ENCODE measurements at regions not wholly inside any gene's neighbourhood (a gene's known extent, or its start where the extent isn't known, plus 50 kb on each side); places are given as distances from the start of the nearest gene placed in this dataset.
A peak's percentile ranks its signal among the peaks of the same experiment; 100 is the strongest.

DNA sequence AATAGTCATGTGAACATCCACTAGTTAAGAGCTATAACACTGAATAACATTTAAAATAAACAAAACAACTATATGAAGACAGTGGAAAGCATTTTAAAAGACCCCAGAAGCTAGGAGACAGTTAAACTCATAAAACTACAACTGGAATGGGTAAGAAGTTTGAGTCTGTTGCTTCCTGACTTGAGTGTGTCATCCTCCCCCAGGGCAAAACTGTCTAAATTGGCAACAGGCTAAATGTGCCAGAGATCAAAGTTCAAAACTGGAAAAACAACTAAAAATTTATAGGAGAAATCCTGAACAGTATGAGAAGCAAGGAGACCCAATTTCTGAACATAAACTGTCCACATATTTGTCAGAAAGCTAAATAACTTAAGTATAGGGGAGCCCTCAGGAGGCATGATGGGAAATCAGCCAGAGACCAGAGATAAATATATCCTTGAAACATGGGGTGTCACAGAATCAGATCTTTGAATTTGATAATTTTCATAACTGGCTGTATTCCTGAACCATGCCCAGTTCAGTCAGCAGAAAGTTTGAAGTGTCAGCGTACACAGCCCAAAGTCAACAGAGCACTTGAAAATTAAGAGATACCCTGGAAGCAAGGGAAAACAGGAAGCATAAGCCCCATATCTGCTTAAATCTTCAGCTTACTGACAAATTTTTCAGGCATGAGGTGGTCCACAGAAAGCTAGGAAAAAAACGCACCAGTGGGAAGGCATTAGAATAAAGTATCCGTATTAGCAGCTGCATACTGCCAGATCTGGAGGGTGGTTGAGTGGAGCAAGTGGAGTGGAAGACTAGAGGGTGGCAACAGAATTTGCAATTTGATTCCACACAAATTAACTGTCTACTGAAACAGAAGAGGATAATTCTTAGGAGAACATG is 516.1 kb upstream of the MAN1A1 start:
- ATAC-seq = no peak

DNA sequence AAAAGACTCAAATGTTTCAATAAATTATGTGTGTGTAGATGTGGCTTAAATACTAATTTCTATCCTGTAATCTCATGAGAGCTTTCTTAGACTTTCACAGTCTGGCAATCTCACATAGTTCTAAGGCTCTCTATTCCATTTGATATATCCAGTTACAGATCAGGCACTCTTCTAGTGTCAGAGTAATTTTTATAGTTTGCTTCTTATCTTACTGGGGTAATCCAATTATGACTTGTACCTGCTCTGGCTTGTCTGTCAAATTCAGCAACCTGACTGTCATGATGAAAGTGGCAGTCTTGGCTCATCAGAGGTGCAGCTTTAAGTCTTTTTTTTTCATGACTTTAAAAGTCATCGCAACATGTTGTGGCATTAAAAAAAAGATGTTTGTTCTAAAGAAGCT is 513.2 kb upstream of the MAN1A1 start:
- no peak for ATAC-seq

DNA sequence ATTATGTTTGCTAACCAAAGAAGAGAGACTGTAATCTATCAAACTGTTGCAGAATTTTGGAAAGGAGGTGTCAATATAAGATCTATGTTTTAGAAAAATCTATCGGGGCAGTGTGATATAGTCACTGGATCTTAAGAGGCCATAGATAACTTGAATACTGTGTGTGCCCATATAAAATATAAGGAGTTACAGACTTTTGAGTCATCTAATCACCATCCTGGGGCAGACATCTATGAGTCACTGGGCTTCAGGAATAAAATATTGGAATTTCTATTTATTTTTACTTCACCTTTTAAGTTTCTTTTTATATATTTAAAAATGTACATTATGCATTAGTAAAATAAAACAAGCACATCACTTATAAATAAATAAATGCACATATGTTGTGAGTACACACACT is 509.3 kb upstream of the MAN1A1 start:
- no peak for ATAC-seq

DNA sequence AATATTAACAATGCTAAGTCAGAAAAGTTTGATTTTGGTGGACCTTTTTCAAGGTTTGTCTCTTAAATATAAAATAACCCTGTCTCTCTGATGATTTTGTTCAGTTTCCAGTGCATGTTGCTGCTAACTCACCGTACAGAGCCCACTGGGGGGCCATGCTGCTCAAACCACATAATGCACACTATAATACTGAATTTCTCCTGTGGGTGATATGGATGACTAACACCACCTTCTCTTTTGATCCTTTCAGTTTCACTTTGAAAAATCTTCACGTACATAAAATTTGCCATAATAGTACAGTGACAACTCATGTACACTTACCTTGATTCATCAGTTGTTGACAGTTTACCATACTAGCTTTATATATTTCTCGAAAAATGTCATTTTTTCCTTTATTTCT is 506.6 kb upstream of the MAN1A1 start:
- peak; percentile 53 for ATAC-seq

DNA sequence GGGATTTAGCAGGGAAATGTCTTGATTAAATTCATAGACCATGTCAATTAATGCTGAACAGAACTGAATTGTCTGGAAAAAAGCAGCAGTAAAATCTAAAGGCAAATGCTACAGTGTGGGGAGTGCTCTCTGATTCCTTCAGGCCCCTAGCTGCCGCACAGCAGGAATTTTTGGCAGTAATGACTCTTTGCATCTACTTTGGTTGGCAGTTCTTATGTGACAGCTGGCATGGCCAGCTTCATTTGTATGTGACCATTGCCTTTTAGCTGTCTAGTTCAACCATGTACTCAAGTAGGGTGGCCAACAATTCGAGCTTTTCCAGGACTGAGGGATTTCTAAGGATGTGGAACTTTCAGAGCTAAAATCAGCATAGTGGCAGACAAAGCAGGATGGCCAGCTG is 499.1 kb upstream of the MAN1A1 start:
- no peak for ATAC-seq

DNA sequence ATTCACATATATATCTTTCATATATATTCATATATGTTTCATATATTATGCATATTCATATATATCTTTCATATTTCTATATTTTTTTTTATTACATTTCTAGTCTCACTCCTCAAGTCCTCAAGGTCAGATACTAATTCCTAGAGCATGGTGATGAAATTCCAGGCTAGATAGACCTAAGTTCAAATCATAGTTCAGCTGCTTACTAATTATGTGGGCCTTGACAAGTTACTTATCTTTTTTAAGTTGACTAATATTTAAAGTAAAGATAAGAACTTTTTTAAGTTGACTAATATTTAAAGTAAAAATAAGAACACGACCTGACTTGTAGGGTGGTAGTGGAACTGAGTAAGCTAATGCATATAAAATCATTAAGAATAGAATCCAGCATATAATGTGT is 495.6 kb upstream of the MAN1A1 start:
- no peak for ATAC-seq

DNA sequence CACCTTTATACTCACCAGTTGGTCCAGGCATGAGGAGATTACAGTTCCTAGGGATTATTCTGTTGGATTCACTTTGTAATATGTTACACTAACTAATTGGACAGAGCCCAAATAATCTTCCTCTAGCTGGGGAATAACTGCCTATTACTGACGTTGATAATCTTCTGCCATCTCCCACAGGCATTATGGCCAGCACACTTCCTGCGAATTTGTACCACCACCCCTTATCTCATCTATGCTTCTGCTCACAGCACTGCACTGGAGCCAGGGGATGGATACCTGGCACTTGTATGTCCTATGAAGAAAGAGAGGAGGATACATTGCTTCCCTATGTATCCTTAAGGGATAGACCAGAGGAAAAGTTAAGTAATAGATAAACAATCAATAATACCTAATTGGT is 494.8 kb upstream of the MAN1A1 start:
- ATAC-seq = no peak

DNA sequence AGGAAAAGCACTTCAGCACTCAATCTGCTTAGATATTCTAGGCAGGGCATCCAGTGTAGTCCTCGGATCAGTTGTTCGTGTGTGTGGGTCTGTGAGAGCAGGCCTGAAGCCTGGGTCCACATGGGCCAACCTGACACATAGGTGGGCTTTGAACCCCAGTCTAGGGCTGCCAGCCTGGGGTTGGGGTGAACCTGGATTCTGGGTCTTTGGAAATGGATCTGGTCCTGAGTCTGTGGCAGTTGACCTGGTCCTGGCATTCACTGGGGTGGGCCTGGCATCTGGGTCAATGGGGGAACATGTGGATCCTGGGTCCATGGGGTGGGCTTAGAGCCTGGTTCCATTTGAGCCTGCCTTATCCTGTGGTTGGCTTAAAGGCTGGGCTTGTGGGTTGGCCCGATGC is 492.6 kb upstream of the MAN1A1 start:
- ATAC-seq = no peak

DNA sequence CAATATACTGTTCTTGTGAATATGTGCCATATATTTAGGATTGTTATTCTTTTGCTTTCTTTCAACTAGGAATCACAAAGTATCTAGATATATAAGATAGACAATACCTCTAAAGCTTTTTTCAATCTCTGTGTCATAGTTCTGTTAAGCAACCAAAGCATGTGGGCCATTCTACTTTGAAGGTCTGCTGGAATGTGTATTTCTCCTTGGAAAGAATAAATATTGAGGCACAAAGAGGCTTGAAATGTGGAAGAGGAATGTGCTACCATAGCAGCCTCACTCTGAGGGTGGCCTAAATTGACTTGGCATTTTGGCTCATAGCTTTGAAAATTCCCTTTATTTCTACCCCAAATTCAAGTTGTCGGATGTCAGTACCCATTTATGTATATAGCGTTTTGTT is 488.5 kb upstream of the MAN1A1 start:
- ATAC-seq = no peak

DNA sequence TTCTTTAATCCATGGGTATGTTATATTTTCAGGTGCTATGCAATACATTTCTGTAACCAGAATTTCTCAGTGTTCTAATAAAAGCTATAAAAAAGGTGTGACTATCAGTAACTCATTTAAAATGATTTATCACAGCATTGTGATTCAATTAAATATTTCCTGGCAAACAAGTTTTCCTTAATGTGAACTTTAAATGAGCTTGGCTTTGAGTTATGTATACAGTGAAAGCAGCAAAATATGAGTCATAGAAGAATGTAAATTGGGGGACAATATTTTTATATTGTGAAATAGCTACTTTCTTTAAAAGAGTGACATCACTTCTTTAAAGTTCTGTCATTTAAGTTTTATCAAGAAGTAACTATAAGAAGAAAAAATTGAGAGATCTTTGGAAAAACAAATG is 484.9 kb upstream of the MAN1A1 start:
- peak; percentile 67 for ATAC-seq

DNA sequence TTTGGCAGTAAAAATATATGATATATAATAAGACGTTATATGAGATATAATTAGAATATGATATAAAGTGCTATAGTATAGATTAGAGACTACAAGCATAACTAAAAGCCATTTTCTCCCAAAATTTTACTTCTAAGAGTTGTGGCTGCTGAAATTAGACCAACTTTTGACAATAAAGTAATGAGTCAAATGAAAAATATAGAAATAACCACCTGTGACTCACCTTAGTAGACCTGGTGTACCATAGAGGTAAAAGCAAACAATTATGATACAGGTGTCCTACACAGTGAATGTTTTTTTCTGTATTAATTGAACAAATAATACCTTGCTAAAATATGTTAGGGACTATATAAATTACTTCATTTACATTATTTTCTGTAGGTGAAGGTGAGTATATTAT is 482.9 kb upstream of the MAN1A1 start:
- ATAC-seq = no peak

DNA sequence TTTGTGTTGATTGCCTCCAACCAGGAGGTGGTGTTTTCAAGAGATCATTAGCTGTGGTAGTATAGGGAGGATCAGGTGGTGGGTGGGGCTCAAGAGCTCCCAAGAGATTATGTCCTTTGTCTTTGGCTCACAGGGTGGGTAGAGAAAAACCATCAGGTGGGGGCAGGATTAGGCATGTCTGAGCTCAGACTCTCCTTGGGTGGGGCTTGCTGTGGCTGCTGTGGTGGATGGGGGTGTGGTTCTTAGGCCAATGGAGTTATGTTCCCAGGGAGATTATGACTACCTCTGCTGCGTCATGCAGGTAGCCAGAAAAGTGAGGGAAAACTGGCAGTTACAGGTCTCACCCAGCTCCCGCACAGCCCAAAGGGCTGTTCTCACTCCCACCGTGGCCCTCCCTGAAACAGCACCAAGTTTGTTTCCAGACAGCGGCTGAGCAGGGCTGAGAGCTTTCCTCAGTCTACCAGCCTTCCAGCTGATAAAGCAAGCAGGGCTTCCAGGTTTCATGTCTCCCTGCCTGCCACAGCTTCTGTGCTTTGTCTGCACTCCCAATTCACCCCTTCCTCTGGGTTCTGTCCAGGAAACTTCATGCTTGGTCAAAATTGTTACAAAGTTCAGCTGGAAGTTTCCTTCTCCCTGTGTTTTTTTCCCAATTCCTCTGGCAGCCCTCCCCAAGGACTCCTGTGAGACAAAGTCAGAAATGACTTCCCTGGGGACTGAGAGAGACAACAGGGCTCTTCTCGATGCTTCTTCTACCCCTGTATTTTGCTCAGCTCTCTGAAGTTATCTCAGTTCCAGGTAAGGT is 481.1 kb upstream of the MAN1A1 start:
- peak; percentile 95 for ATAC-seq

DNA sequence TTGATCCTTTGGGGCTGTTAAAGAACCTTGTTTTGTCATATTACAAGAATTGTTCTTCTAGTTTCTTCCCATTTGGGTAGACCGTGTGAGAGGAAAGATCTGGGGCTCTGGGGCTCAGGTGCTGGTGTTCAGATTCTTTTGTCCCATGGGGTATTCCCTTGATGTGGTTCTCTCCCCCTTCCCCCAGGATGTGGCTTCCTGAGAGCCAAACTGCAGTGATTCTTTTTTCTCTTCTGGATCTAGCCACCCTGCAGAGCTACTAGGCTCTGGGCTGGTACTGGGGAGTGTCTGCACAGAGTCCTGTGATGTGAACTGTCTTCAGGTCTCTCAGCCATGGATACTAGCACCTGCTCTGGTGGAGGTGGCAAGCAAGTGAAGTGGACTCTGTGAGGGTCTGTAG is 480.5 kb upstream of the MAN1A1 start:
- no peak for ATAC-seq

DNA sequence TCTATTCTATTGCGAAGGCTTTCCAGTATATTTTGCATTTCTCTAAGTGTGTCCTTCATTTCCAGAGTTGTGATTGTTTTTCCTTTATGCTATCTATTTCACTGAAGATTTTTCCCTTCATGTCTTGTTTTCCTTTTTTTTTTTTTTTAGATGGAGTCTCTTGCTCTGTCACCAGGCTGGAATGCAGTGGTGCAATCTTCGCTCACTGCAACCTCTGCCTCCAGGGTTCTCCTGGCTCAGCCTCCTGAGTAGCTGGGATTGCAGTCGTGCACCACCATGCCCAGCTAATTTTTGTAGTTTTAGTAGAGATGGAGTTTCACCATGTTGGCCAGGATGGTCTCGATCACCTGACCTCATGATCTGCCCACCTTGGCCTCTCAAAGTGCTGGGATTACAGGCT is 479.9 kb upstream of the MAN1A1 start:
- ATAC-seq = peak; percentile 53

DNA sequence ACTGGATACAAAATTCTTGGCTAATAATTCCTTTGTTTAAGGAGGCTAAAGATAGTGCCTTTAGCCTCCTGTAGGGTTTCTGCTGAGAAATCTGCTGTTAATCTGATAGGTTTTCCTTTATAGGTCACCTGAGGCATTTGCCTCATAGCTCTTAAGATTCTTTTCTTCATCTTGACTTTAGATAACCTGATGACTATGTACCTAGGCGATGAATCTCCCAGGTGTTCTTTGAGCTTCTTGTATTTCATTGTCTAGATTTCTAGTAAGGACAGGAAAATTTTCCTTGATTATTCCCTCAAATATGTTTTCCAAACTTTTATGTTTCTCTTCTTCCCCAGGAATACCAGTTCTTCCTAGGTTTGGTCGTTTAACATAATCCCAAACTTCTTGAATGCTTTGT is 479.4 kb upstream of the MAN1A1 start:
- ATAC-seq = no peak

DNA sequence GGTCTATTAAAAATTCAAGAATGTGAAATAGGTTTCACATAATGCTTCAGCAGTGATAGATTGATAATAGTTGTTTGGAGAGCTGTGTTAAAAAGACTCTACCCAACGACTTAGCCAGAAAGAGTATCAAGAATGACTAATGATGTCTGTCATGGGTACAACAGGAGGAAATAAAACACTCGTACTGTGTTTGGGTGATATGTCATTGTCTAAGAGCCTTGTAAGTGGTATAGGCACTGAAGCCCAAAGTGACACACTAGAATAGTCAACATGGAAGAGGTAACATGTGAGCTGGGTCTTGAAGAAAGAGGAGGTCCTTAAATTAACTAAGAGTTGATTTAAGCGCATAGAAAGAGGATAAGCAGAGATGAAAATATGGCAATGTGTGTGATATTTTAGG is 471.8 kb upstream of the MAN1A1 start:
- ATAC-seq = peak; percentile 81

DNA sequence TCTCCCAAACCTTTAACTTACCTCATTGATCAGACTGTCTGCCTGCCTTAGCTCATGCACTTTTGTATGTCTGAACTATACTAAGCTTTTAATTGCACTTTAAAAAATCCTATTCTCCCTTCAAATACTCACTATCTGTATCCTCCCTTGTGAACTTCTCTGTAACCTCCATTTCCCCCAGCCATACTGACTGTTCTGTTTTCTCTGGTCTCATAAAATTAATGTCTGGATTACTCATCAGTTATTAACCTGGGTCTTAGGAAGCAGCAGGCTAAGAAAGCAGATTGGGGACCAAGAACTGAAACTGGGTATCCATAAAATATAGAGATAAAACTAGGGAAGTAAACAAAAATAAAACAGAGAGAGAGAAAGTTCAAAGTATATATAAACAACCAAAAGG is 469.3 kb upstream of the MAN1A1 start:
- ATAC-seq = no peak

DNA sequence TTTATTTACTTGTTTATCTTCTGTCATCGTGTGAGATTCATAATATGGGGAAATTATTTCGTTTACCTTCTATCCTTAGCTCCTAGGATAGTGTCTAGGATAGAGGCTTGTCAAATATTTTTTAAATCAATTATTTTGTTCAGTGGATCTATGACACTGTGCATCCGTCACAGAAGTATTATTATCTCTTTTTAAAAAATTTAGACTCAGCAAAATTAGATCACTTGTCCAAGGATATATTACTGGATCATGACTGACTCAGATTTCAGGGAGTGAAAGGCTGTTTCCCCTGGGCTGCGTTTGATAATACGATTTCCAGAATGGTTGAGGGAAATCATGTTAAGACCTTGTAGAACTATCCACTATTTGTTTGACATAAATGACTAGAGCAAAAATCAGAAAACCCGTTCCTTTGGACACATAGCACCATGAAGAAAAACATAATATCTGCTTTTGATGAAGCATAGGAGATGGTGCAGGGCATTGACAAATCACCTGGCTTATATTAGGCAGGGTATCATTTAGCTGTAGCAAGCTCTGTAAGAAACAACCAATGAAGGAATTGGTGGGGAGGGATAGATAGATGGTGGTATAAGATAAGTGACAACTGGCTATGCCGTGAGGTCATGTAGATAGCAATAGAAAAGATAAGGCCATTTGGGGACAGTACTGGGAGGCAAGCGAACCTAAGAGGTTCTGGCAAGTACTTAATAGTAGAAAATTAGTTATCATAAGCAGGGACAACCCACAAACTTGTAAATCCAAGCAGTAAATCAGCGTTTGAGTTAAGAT is 465.2 kb upstream of the MAN1A1 start:
- no peak for ATAC-seq

DNA sequence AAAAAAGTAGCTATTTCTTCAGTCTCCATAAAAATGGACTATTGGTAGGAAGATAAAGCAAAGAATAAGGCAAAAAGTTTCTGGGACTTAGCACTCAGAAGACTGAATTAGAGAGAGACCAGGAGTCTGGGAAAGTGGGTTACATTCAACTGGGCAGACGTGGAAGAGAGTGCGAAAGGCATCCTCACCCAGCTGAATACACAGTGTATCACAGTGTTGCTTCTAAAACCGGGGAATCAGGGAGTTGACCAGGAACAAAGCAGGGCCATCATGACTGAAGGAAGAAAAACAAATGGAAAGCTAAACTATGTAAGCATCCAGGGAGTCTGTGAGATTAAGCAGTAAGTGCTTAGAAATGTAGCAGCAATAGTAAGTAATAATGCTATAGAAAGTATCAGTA is 452.9 kb upstream of the MAN1A1 start:
- ATAC-seq = no peak

DNA sequence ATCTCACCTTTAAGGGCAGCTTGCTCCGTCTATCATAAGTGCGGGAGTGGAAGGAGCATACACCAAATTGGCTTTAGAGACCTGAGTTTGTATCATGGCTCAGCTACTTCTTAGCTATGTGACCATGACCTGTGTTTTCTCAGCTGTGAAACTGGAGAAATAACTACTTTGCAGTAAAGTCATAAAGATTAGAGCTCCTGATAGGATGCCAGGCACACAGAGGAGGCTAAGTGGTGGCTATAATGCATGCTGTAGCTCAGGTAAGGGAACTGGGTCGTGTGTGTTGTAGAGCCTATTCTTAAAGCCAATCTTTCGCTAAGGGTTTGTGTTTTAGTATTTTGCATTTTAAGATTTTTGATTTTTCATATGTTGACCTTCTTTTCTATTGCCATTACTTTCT is 451.5 kb upstream of the MAN1A1 start:
- ATAC-seq = no peak

DNA sequence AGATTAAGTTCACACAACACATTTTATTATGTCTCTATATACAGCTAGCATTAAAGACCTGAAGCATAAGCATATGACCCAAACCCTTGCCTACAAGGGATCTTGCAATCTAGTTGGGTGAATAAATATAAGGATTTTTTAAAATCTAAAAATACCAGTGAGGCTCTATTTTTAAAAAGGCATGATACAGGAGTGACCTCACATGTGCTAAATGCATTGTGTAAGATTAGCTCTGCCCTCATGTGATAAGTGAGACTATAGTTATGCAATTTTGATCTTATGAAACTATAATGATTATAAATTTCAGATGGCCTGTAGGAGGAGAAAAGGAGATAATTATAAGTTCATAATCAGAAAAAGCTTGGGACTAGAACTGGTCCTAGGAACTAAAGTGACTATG is 451.0 kb upstream of the MAN1A1 start:
- no peak for ATAC-seq

DNA sequence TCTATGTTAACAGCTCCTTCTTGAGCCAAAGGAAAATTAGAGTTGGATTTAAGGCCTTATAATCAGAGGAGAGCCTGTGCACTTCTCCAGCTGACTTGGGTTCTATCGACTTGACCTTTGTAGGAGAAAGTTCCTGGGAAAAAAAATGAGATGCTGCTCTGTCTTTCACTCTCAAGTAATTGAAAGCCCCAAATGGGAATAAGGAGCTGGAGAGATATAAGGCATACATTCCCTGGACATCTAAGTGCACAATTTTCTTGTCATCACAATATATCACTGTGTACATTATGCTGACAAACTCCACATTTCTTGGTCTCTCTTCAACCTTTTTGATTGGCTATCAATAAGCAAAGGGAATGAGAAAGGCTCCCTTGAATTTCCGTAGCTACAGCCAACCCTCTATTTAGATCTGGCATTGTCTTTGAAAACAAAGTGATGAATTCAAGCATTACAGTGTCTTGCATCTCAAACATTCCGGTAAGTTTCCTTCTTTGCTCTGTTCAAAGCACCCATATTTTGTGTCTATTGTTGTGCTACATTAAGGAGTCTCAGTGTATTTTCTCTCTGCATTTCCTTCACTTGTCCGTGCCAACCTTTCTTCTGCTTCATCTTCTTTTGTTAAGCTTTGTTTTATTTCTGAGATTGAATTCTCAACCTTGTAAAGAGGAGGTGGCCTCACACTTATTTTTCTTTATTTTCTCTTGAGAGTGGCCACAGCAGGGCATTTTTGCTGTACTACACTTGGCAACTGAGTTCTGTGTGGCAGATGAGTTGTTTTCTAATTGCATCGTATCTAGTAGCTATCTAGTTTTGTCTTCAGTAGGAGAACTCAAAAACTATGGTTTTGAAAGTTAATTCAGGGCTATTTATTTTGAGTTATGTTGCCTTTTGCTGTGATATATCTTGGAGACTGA is 450.3 kb upstream of the MAN1A1 start:
- ATAC-seq = no peak

Measured in esophagus mucosa (tissue), 1 donor.